CD4-positive, alpha-beta T cell (primary cell): ENCODE measurements at regions not wholly inside any gene's neighbourhood (a gene's known extent, or its start where the extent isn't known, plus 50 kb on each side); places are given as distances from the start of the nearest gene placed in this dataset.

Experiments
- ATAC-seq: fragments of 200-7000 bp; cut with Tn5 transposase; one replicate; pipeline ENCODE4 v1.10.0; 2022; ENCODE audit warnings: mild to moderate bottlenecking; ENCODE audit not compliant: poor library complexity
- CTCF ChIA-PET: fragments of 350-600 bp; sonication (Branson Sonifier 250); formaldehyde crosslinking; loops from one replicate; lab custom pipeline; 2021; ENCODE audit warnings: antibody characterized with exemption, inconsistent platforms; lab: Charles Lee
- POLR2A ChIA-PET: fragments of 350-600 bp; sonication (Branson Sonifier 250); formaldehyde crosslinking; loops from one replicate; lab custom pipeline; 2021; ENCODE audit warnings: antibody characterized with exemption, inconsistent platforms; lab: Charles Lee
- DNase-seq, 14 experiments: peaks; one replicate each; pipeline ENCODE4 v3.0.0-alpha.2; 2013 to 2020; ENCODE audit warnings: mixed read lengths in 2 of 14
- H3K27ac ChIP-seq, 2 donors: one replicate each; pipeline versions ENCODE4 v1.5.1 to v1.7.0; 2013; ENCODE audit warnings: low read length in 2 of 2, low read depth in 1 of 2, mild to moderate bottlenecking in 1 of 2
- H3K27me3 ChIP-seq, 2 experiments: 1 replicate in 1 of 2; 2 replicates in 1 of 2; pipeline versions ENCODE4 v1.6.1 to v1.7.0; 2013; ENCODE audit warnings: low read length in 2 of 2, control low read depth in 1 of 2, mild to moderate bottlenecking in 1 of 2, moderate library complexity in 1 of 2; ENCODE audit not compliant: insufficient read depth in 2 of 2, control insufficient read depth in 1 of 2
- H3K36me3 ChIP-seq: one replicate; pipeline ENCODE4 v1.6.1; 2013; ENCODE audit warnings: low read length, control low read depth; ENCODE audit not compliant: insufficient read depth
- H3K4me1 ChIP-seq: one replicate; pipeline ENCODE4 v1.6.1; 2013; ENCODE audit warnings: low read length, control low read depth; ENCODE audit not compliant: insufficient read depth
- H3K4me3 ChIP-seq: one replicate; pipeline ENCODE4 v1.5.1; 2013; ENCODE audit warnings: mild to moderate bottlenecking, low read length, moderate library complexity
- H3K9me3 ChIP-seq, 2 experiments: 1 replicate in 1 of 2; 2 replicates in 1 of 2; pipeline versions ENCODE4 v1.6.1 to v1.7.0; 2013; ENCODE audit warnings: low read length in 2 of 2, mild to moderate bottlenecking in 2 of 2, control low read depth in 1 of 2, moderate library complexity in 1 of 2; ENCODE audit not compliant: control insufficient read depth in 1 of 2, insufficient read depth in 1 of 2
- H3K27ac Mint-ChIP-seq: one replicate; pipeline ENCODE4 v1.8.0; 2020; ENCODE audit warnings: mixed read lengths
- H3K27me3 Mint-ChIP-seq: one replicate; pipeline ENCODE4 v1.8.0; 2021; ENCODE audit warnings: mixed read lengths
- H3K36me3 Mint-ChIP-seq: one replicate; pipeline ENCODE4 v1.8.0; 2021; ENCODE audit warnings: low read depth, mixed read lengths
- H3K4me1 Mint-ChIP-seq: one replicate; pipeline ENCODE4 v1.8.0; 2021; ENCODE audit warnings: low read depth, mixed read lengths
- H3K4me3 Mint-ChIP-seq: one replicate; pipeline ENCODE4 v1.8.0; 2020; ENCODE audit warnings: mild to moderate bottlenecking, mixed read lengths
- H3K9me3 Mint-ChIP-seq: one replicate; pipeline ENCODE4 v1.8.0; 2020; ENCODE audit warnings: mixed read lengths
- CTCF ChIP-seq: fragments of 200-600 bp; IDR thresholded peaks from one replicate; pipeline ENCODE4 v1.8.0; 2022; ENCODE audit warnings: antibody characterized with exemption, mild to moderate bottlenecking
- intact Hi-C, 2 experiments: fragments of 100-400 bp; cut with DNase I in 1 of 2; cut with micrococcal nuclease in 1 of 2; formaldehyde crosslinking; loops; one replicate each; pipeline versions ENCODE4 v1.15.1 to v1.9.0; 2023 to 2025; cut with DNase I, micrococcal nuclease

DNA sequence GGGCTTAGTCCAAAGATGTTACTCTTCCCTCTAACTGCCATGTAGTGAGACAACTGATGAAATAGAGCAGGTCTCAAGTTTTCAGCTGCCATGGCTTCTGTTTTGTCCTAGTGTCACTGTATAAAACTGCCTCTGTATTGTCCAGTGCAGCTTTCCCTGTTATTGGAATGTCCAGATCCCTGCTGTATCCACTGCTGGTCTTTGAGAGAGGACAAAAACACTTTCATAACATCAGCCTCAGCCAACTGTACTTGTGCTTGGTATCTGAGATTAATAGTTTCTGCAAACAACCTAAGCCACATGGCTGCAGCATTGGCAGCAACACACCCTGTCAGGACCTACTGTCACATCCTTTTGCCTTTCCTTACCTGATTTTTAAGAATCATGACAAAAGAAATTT lies 480.2 kb downstream of the LPIN1 start:
- no peak overlapping the region for H3K27ac Mint-ChIP-seq
- H3K9me3 Mint-ChIP-seq: peaks cover 12% of the 10 kb centered on the region
- Histone ChIP-seq H3K9me3 (peaks cover 9 to 26% of the 10 kb centered on the region in 2 experiments), H3K36me3 (no peaks in the 10 kb centered on the region), H3K4me3 (no peak overlapping the region), H3K4me1 (no peaks in the 10 kb centered on the region), H3K27ac (no peak overlapping the region), H3K27me3 (no peaks in the 10 kb centered on the region)
- POLR2A ChIA-PET: no interaction called here
- intact Hi-C loops: no loop called here
- H3K4me3 Mint-ChIP-seq: no peak overlapping the region
- peaks cover 11% of the 10 kb centered on the region for H3K36me3 Mint-ChIP-seq
- no peaks in the 10 kb centered on the region for H3K27me3 Mint-ChIP-seq
- ATAC-seq (no peak), DNase-seq (no peak)
- H3K4me1 Mint-ChIP-seq: no peaks in the 10 kb centered on the region
- no peak for TF ChIP-seq CTCF
- CTCF ChIA-PET: interaction anchor here (0.5 kb wide), 1 partner anchor 817 kb away, joined by 9 read pairs; no protein-coding TSS in a partner anchor

DNA sequence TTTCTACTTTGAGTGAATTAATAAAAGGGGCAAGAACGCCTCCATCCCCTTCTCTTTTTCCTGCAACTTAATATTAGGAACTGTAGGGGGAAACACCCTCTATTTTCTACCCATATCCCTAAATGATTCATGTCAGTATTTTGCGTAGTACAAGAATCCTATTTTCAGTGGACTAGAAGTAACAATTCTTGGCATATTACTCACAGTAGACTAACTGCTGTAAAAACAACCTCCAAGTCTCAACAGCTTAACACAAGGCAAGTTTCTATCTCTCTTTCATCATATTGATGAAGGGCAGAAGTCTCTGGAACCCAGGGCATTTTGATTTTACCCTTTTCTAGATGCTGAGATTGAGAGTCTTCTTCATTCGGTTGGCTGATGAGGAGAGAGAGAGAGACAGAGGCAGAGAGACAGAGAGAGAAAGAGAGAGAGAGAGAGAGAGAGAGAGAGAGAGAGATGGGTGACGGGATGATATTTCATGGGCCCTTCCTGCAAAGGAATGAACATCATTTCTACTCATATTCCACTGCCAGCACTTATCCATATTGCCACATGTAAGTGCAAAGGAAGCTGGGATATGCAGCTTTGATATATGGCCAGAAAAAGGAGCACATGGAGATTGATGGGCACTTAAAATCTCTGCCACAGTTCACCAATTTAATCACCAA lies 481.6 kb downstream of the LPIN1 start:
- Histone ChIP-seq H3K36me3 (no peaks in the 10 kb centered on the region), H3K27ac (no peak overlapping the region), H3K4me3 (no peak overlapping the region), H3K27me3 (no peaks in the 10 kb centered on the region), H3K9me3 (peaks cover 9 to 20% of the 10 kb centered on the region in 2 experiments), H3K4me1 (no peaks in the 10 kb centered on the region)
- Mint-ChIP-seq H3K36me3 (peaks cover 6% of the 10 kb centered on the region), H3K4me3 (no peak overlapping the region), H3K4me1 (no peaks in the 10 kb centered on the region), H3K27ac (no peak overlapping the region), H3K9me3 (peaks cover 6% of the 10 kb centered on the region), H3K27me3 (no peaks in the 10 kb centered on the region)
- no peak for TF ChIP-seq CTCF
- DNase-seq (no peak), ATAC-seq (no peak)
- POLR2A ChIA-PET: no interaction called here
- intact Hi-C loops: no loop called here
- CTCF ChIA-PET: no interaction called here

DNA sequence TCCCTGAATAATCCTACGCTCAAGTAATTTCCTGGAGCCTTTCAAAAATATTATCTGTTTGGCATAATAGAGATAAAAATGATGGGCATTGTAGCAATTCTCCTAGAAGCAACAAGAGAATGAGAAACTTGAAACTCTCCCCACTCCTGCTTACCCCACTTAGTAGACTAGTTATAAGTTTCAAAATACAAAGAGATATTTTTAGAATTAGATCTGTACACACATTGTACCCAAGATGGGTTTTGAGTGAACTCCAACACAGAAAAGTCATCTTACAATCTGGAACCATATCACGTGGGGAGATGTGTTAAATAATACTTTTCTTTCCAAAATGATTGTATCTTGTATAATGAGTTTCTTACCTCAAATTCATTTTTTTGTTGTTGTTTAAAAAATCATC lies 484.9 kb downstream of the LPIN1 start:
- CTCF ChIA-PET: no interaction called here
- H3K4me1 ChIP-seq: no peaks in the 10 kb centered on the region
- no peaks in the 10 kb centered on the region for H3K36me3 Mint-ChIP-seq

More for the DNA sequence above, 484.9 kb downstream of the LPIN1 start:
- Mint-ChIP-seq H3K9me3 (no peaks in the 10 kb centered on the region), H3K27me3 (no peaks in the 10 kb centered on the region), H3K27ac (no peak overlapping the region), H3K4me1 (no peaks in the 10 kb centered on the region), H3K4me3 (no peak overlapping the region)
- POLR2A ChIA-PET: interaction anchor here (1.5 kb wide), 1 partner anchor 11 kb away, joined by 3 read pairs; no protein-coding TSS in a partner anchor
- Histone ChIP-seq H3K27me3 (no peaks in the 10 kb centered on the region), H3K9me3 (no peaks in the 10 kb centered on the region), H3K36me3 (no peaks in the 10 kb centered on the region), H3K27ac (no peak overlapping the region), H3K4me3 (no peak overlapping the region)
- no peak for TF ChIP-seq CTCF
- ATAC-seq (no peak), DNase-seq (no peak)
- intact Hi-C loops: no loop called here
